ENCODE measurements at regions not wholly inside any gene's neighbourhood (a gene's known extent, or its start where the extent isn't known, plus 50 kb on each side); places are given as distances from the start of the nearest gene placed in this dataset.
"Not testable (repeated sequence)": the region's sequence is repeated elsewhere in the genome, so short reads cannot be mapped to it uniquely, and the experiment has no call there.

GRCh38 chr7:121531175-121532070 is 135.3 kb upstream of the FAM3C start:
- no peak for TF ChIP-seq CTCF (IDR thresholded peaks at IDR 0.05)
- TF ChIP-seq POLR2A (IDR thresholded peaks at IDR 0.05) = no peak
- TF ChIP-seq POLR2AphosphoS5 (IDR thresholded peaks at IDR 0.05) = no peak
- TF ChIP-seq EP300 (IDR thresholded peaks at IDR 0.05) = no peak
- no peaks in the 10 kb centered on the region for H3K27me3 ChIP-seq
- intact Hi-C loops (cut with DNase I; ENCODE audit: low total_unique reads) = no loop called here
- H3K4me1 ChIP-seq = peaks cover 0 to 8% (median 0%) of the 10 kb centered on the region in 4 donors
- H3K27ac ChIP-seq = peak overlapping the region in 1 of 5 donors; percentile 35
- no peaks in the 10 kb centered on the region for H3K36me3 ChIP-seq
- H3K4me3 ChIP-seq = no peak overlapping the region
- H3K9me3 ChIP-seq = no peaks in the 10 kb centered on the region
- DNase-seq = no peak
- WGBS, 5 donors = 85 to 89% (median 88%) methylated on average over 10 of the region's 10 CpGs

DNA sequence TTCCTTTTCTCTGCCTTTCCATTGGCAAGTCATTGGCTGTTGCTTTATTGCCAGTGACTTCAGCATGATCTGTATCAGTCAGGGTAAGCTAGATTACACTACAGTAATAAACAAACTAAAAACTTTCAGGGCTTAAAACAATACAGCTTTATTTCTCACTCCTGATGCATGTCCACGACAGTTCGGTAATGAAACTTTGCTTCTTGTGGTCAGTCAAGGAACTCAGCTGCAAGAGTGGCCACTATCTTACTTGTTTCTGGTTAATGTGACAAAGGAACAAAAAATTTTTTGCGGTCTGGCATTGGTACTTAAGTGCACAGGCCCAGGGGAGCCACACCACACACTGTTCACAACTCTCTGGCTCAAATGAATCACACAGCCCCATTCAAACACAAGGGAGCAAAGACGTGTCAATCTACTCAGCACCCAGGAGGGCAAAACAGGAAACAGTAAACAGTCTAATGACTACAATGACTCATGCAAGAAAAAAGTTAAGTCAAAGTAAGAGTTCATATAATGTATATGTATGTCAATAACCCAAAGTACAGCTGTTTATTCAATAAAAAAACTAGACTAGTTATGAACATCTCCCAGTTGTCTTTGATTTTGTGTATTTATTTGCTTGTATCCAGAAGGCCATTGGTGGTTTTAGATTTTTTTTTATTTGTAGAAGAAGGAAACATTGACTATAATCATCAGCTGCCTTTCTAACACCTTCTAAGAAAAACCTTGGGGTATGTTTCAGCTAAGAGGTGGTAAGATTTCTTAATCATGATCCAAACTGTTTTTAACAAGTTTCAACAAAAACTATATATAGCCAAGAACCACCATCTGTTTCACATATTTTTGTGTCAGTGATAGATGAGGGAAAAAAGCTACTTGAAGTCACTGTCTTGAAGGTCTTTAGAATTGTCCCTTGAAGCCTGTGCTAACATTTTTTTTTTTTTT is 134.4 kb upstream of the FAM3C start:
- H3K27ac ChIP-seq = peak overlapping the region in 2 of 5 donors; percentile 27 to 35
- H3K4me1 ChIP-seq = peaks cover 0 to 8% (median 0%) of the 10 kb centered on the region in 4 donors
- WGBS, 5 donors = 35 to 44% (median 42%) methylated on average over 4 of the region's 4 CpGs
- DNase-seq = peak; percentile 26 to 46
- no peaks in the 10 kb centered on the region for H3K9me3 ChIP-seq
- no peak overlapping the region for H3K4me3 ChIP-seq
- TF ChIP-seq CTCF (IDR thresholded peaks at IDR 0.05) (no peak), POLR2AphosphoS5 (IDR thresholded peaks at IDR 0.05) (peak in 2 of 3 donors; percentile 14 to 33)
- H3K27me3 ChIP-seq = no peaks in the 10 kb centered on the region
- intact Hi-C loops (cut with DNase I; ENCODE audit: low total_unique reads) = no loop called here
- H3K36me3 ChIP-seq = no peaks in the 10 kb centered on the region

DNA sequence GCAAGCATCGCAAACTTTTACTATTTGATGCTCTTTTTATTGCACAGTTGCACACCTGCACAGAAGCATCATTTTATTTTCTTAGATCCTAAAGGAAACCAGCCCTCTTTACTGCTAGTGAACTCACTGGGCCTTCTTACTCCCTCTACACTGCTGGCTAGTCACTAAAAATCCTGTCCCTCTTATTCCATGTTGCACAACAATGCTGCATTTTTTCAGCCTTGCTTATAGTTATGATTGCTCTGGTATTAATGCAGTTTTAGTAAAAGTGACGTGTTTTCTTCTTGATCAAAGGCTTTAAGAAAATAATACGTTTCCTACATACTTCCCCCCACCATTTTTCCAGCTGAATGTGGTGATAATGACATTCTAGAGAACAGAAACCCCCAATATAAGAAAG is 132.9 kb upstream of the FAM3C start:
- Histone ChIP-seq H3K27me3 (no peaks in the 10 kb centered on the region), H3K9me3 (no peaks in the 10 kb centered on the region), H3K4me1 (peaks cover 0 to 8% (median 0%) of the 10 kb centered on the region in 4 donors), H3K36me3 (no peaks in the 10 kb centered on the region), H3K27ac (no peak overlapping the region), H3K4me3 (no peak overlapping the region)
- DNase-seq = no peak
- 72 to 92% (median 90%) methylated on average over 3 of the region's 3 CpGs for WGBS, 5 donors
- intact Hi-C loops (cut with DNase I; ENCODE audit: low total_unique reads) = no loop called here
- TF ChIP-seq CTCF (IDR thresholded peaks at IDR 0.05) (no peak), EP300 (IDR thresholded peaks at IDR 0.05) (no peak), POLR2A (IDR thresholded peaks at IDR 0.05) (no peak), POLR2AphosphoS5 (IDR thresholded peaks at IDR 0.05) (no peak)

DNA sequence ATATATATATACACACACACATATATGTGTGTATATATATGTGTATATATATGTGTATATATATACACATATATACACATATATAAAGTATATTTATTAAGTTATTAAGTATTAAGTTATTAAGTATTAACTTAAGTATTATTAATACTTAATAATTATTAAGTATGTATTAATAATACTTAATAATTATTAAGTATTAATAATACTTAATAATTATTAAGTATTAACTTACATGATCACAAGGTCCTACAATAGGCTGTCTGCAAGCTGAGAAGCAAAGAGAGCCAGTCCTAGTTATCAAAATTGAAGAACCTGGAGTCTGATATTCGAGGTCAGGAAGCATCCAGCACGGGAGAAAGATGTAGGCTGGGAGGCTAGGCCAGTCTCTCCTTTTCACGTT is 130.1 kb upstream of the FAM3C start:
- H3K27ac ChIP-seq; H3K4me3 ChIP-seq; intact Hi-C loops (cut with DNase I; ENCODE audit: low total_unique reads); H3K27me3 ChIP-seq; DNase-seq; H3K9me3 ChIP-seq; H3K36me3 ChIP-seq: not testable (repeated sequence)
- peaks cover 0 to 13% (median 0%) of the 10 kb centered on the region in 4 donors for H3K4me1 ChIP-seq
- 76 to 84% (median 77%) methylated on average over 3 of the region's 3 CpGs for WGBS, 5 donors

All from stomach (tissue), 8 donors.